Left lung (tissue), 4 donors: ENCODE measurements at regions not wholly inside any gene's neighbourhood (a gene's known extent, or its start where the extent isn't known, plus 50 kb on each side); places are given as distances from the start of the nearest gene placed in this dataset.
"Not testable (repeated sequence)": the region's sequence is repeated elsewhere in the genome, so short reads cannot be mapped to it uniquely, and the experiment has no call there.

Experiments used
- ATAC-seq: fragments of 200-7000 bp; cut with Tn5 transposase; one replicate; pipeline ENCODE4 v1.9.1; 2020; ENCODE audit warnings: moderate library complexity
- DNase-seq, 4 donors: peaks; one replicate each; pipeline ENCODE4 v3.0.0-alpha.2; 2013 to 2020
- H3K27ac ChIP-seq, 2 donors: fragments of 200-600 bp; sonication (generic) in 1 of 2; one replicate each; pipeline versions ENCODE4 v1.5.0 to v1.8.0; 2020 to 2021
- H3K27me3 ChIP-seq, 2 donors: fragments of 200-600 bp; sonication (generic) in 1 of 2; one replicate each; pipeline versions ENCODE4 v1.5.0 to v1.8.0; 2020 to 2021
- H3K36me3 ChIP-seq, 2 donors: fragments of 200-600 bp; sonication (generic) in 1 of 2; one replicate each; pipeline versions ENCODE4 v1.5.0 to v1.8.0; 2020 to 2021
- H3K4me1 ChIP-seq, 2 donors: fragments of 200-600 bp; one replicate each; pipeline ENCODE4 v1.8.0; 2021
- H3K4me3 ChIP-seq, 2 donors: fragments of 200-600 bp; sonication (generic) in 1 of 2; one replicate each; pipeline versions ENCODE4 v1.5.0 to v1.8.0; 2020 to 2021; ENCODE audit warnings: mild to moderate bottlenecking in 1 of 2
- H3K9me3 ChIP-seq, 2 donors: fragments of 200-600 bp; sonication (generic) in 1 of 2; one replicate each; pipeline versions ENCODE4 v1.5.0 to v1.8.0; 2020 to 2021
- CTCF ChIP-seq, 2 donors: fragments of 200-600 bp; sonication (generic) in 1 of 2; IDR thresholded peaks; one replicate each; pipeline versions ENCODE4 v1.5.0 to v1.8.0; 2021; ENCODE audit warnings: antibody characterized with exemption in 2 of 2
- intact Hi-C, 2 donors: fragments of 100-400 bp; cut with DNase I; formaldehyde crosslinking; loops; one replicate each; pipeline versions ENCODE4 v1.11.2 to v1.14.2; 2022
- donor health status: DM: no; HTN: yes; CAD: no.
- donor health status: DM: no; HTN: no; CAD: no.

- Histone ChIP-seq H3K27ac (no peak overlapping the region), H3K4me3 (no peak overlapping the region), H3K27me3 (no peaks in the 10 kb centered on the region), H3K4me1 (no peaks in the 10 kb centered on the region), H3K36me3 (no peaks in the 10 kb centered on the region), H3K9me3 (no peaks in the 10 kb centered on the region)
- ATAC-seq (no peak), DNase-seq (no peak)
- intact Hi-C loops = no loop called here
- no peak for TF ChIP-seq CTCF (IDR thresholded peaks at IDR 0.05)
Observed at GRCh38 chr4:124993838-124994237, 281.3 kb upstream of the ANKRD50 start.

DNA sequence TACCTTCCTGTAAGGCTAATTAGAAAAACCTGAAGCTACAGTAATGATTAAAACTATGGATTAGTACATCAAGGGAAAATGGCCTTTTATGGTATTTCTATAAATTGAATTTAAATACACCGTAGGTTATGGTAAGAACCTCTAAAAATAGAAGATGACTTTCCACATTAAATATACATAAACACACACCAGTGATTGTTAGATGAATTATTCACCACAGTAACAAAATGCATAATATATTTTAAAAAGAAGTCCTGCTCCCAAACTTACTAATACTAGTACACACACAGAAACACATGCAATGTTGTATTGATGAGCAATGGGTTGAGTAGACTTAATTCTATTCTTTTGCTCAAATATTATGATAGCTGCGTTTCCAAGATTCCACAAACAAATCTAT, 277.9 kb upstream of the ANKRD50 start:
- no peak overlapping the region for H3K4me3 ChIP-seq
- no peak for DNase-seq
- no peaks in the 10 kb centered on the region for H3K36me3 ChIP-seq
- H3K4me1 ChIP-seq = no peaks in the 10 kb centered on the region
- ATAC-seq = no peak
- TF ChIP-seq CTCF (IDR thresholded peaks at IDR 0.05) = no peak
- no peaks in the 10 kb centered on the region for H3K9me3 ChIP-seq
- H3K27ac ChIP-seq = no peak overlapping the region
- intact Hi-C loops = no loop called here
- H3K27me3 ChIP-seq = no peaks in the 10 kb centered on the region

- Histone ChIP-seq H3K36me3 (no peaks in the 10 kb centered on the region), H3K27me3 (no peaks in the 10 kb centered on the region), H3K4me3 (no peak overlapping the region), H3K27ac (no peak overlapping the region), H3K4me1 (no peaks in the 10 kb centered on the region), H3K9me3 (no peaks in the 10 kb centered on the region)
- intact Hi-C loops = no loop called here
- no peak for TF ChIP-seq CTCF (IDR thresholded peaks at IDR 0.05)
- DNase-seq (no peak), ATAC-seq (no peak)
Observed at GRCh38 chr4:124980276-124980752, 267.8 kb upstream of the ANKRD50 start.

- intact Hi-C loops, H3K9me3 ChIP-seq, H3K27ac ChIP-seq, H3K27me3 ChIP-seq, H3K4me1 ChIP-seq, H3K36me3 ChIP-seq, DNase-seq, ATAC-seq, H3K4me3 ChIP-seq: not testable (repeated sequence)
Observed at GRCh38 chr4:124978536-124978935, 266.0 kb upstream of the ANKRD50 start.

- intact Hi-C loops = no loop called here
- no peaks in the 10 kb centered on the region for H3K9me3 ChIP-seq
- ATAC-seq (no peak), DNase-seq (no peak)
- H3K4me1 ChIP-seq = no peaks in the 10 kb centered on the region
- H3K27me3 ChIP-seq = no peaks in the 10 kb centered on the region
- H3K4me3 ChIP-seq = no peak overlapping the region
- no peak overlapping the region for H3K27ac ChIP-seq
- H3K36me3 ChIP-seq = no peaks in the 10 kb centered on the region
- no peak for TF ChIP-seq CTCF (IDR thresholded peaks at IDR 0.05)
Observed at GRCh38 chr4:124977045-124977444, 264.5 kb upstream of the ANKRD50 start.

- DNase-seq = no peak
- no peak overlapping the region for H3K4me3 ChIP-seq
Observed at GRCh38 chr4:124974152-124974551, 261.6 kb upstream of the ANKRD50 start.

More at GRCh38 chr4:124974152-124974551, 261.6 kb upstream of the ANKRD50 start:
- peak; percentile 23 for ATAC-seq
- Histone ChIP-seq H3K27ac (no peak overlapping the region), H3K4me1 (no peaks in the 10 kb centered on the region), H3K36me3 (no peaks in the 10 kb centered on the region), H3K27me3 (no peaks in the 10 kb centered on the region), H3K9me3 (peaks cover 0 to 4% of the 10 kb centered on the region in 2 donors)
- no peak for TF ChIP-seq CTCF (IDR thresholded peaks at IDR 0.05)
- intact Hi-C loops = no loop called here
